GM23338 (cell line): ENCODE measurements at regions not wholly inside any gene's neighbourhood (a gene's known extent, or its start where the extent isn't known, plus 50 kb on each side); places are given as distances from the start of the nearest gene placed in this dataset.

Source experiments
- ATAC-seq: fragments of 200-7000 bp; cut with Tn5 transposase; 3 replicates; pipeline ENCODE4 v1.9.1; 2020
- DNase-seq: peaks from one replicate; pipeline ENCODE4 v3.0.0-alpha.2; 2015; ENCODE audit warnings: low spot score
- H2AFZ ChIP-seq: fragments of 200-600 bp; sonication (generic); 2 replicates; pipeline ENCODE4 v1.8.0; 2016; ENCODE audit warnings: antibody characterized with exemption, mild to moderate bottlenecking, moderate library complexity
- H3F3A ChIP-seq: fragments of 200-600 bp; sonication (generic); replicated peaks from 2 replicates; pipeline ENCODE4 v1.8.0; 2017; ENCODE audit warnings: antibody characterized with exemption, mixed run types, low read depth
- H3K27ac ChIP-seq: fragments of 200-600 bp; sonication (generic); 2 replicates; pipeline ENCODE4 v1.6.1; 2016; ENCODE audit warnings: low read depth
- H3K27me3 ChIP-seq: fragments of 200-600 bp; sonication (generic); 2 replicates; pipeline ENCODE4 v1.8.0; 2016; ENCODE audit warnings: mild to moderate bottlenecking, mixed run types, moderate library complexity; ENCODE audit not compliant: insufficient read depth
- H3K36me3 ChIP-seq: fragments of 200-600 bp; sonication (generic); 2 replicates; pipeline ENCODE4 v1.8.0; 2016; ENCODE audit warnings: mild to moderate bottlenecking; ENCODE audit not compliant: insufficient read depth
- H3K4me1 ChIP-seq: fragments of 200-600 bp; sonication (generic); 2 replicates; pipeline ENCODE4 v1.8.0; 2016; ENCODE audit warnings: mild to moderate bottlenecking, moderate library complexity; ENCODE audit not compliant: insufficient read depth
- H3K4me2 ChIP-seq: fragments of 200-600 bp; sonication (generic); 2 replicates; pipeline ENCODE4 v1.7.1; 2017; ENCODE audit warnings: mixed run types
- H3K4me3 ChIP-seq: fragments of 200-600 bp; sonication (generic); 2 replicates; pipeline ENCODE4 v1.6.1; 2016; ENCODE audit warnings: mixed run types
- H3K79me2 ChIP-seq: fragments of 200-600 bp; sonication (generic); replicated peaks from 2 replicates; pipeline ENCODE4 v1.8.0; 2017; ENCODE audit warnings: mild to moderate bottlenecking; ENCODE audit not compliant: insufficient read depth
- H3K9me2 ChIP-seq: fragments of 200-600 bp; sonication (generic); 2 replicates; pipeline ENCODE4 v1.8.0; 2017; ENCODE audit not compliant: insufficient read depth
- H4K20me1 ChIP-seq: fragments of 200-600 bp; sonication (generic); replicated peaks from 2 replicates; pipeline ENCODE4 v1.8.0; 2017; ENCODE audit warnings: mild to moderate bottlenecking; ENCODE audit not compliant: insufficient read depth
- H3K27ac Mint-ChIP-seq: 2 replicates; pipeline ENCODE4 v1.8.0; 2020; ENCODE audit warnings: inconsistent platforms, mild to moderate bottlenecking, moderate library complexity, mixed read lengths
- H3K27me3 Mint-ChIP-seq: 3 replicates; pipeline ENCODE4 v1.8.0; 2022; ENCODE audit warnings: low read depth, mild to moderate bottlenecking, moderate library complexity, mixed read lengths, inconsistent platforms; ENCODE audit not compliant: insufficient read depth, poor library complexity
- H3K36me3 Mint-ChIP-seq: 3 replicates; pipeline ENCODE4 v1.8.0; 2021; ENCODE audit warnings: low read depth, mild to moderate bottlenecking, inconsistent platforms, moderate library complexity, mixed read lengths
- H3K4me1 Mint-ChIP-seq: 3 replicates; pipeline ENCODE4 v1.8.0; 2020; ENCODE audit warnings: mild to moderate bottlenecking, inconsistent platforms, mixed read lengths
- H3K4me3 Mint-ChIP-seq: 3 replicates; pipeline ENCODE4 v1.8.0; 2021; ENCODE audit warnings: moderate library complexity, mild to moderate bottlenecking, inconsistent platforms, mixed read lengths
- H3K9me3 Mint-ChIP-seq: 3 replicates; pipeline ENCODE4 v1.8.0; 2020; ENCODE audit warnings: moderate library complexity, mild to moderate bottlenecking, inconsistent platforms, mixed read lengths
- CREB1 ChIP-seq: fragments of 250-450 bp; sonication (Bioruptor Pico); IDR thresholded peaks from 2 replicates; pipeline ENCODE4 v1.5.0; 2020; ENCODE audit warnings: low read depth, mild to moderate bottlenecking, moderate library complexity
- CTCF ChIP-seq, 2 experiments: fragments of 200-600 bp in 1 of 2; sonication (generic) in 1 of 2; conservative IDR thresholded peaks; 2 replicates each; pipeline versions ENCODE4 v1.5.1 to v1.6.1; 2016 to 2017; ENCODE audit warnings: antibody characterized with exemption in 2 of 2, low read depth in 2 of 2, mild to moderate bottlenecking in 2 of 2, moderate library complexity in 1 of 2
- ETS1 ChIP-seq: IDR thresholded peaks from 2 replicates; pipeline ENCODE4 v1.6.1; 2016; ENCODE audit warnings: antibody characterized with exemption
- EZH2 ChIP-seq: fragments of 200-600 bp; sonication (generic); IDR thresholded peaks from one replicate; pipeline ENCODE4 v1.8.0; 2017; ENCODE audit warnings: antibody characterized with exemption, mild to moderate bottlenecking, low read depth; ENCODE audit not compliant: unreplicated experiment
- EZH2phosphoT487 ChIP-seq: fragments of 200-600 bp; sonication (generic); IDR thresholded peaks from one replicate; pipeline ENCODE4 v1.8.1; 2018; ENCODE audit warnings: antibody characterized with exemption; ENCODE audit not compliant: unreplicated experiment
- JUNB ChIP-seq: IDR thresholded peaks from one replicate; pipeline ENCODE4 v1.6.1; 2016; ENCODE audit warnings: antibody characterized with exemption; ENCODE audit not compliant: unreplicated experiment
- NANOG ChIP-seq: IDR thresholded peaks from 2 replicates; pipeline ENCODE4 v1.6.1; 2016; ENCODE audit warnings: antibody characterized with exemption, borderline replicate concordance
- POLR2AphosphoS5 ChIP-seq: IDR thresholded peaks from 2 replicates; pipeline ENCODE4 v1.6.1; 2016; ENCODE audit warnings: antibody characterized with exemption, low read depth
- REST ChIP-seq: IDR thresholded peaks from one replicate; pipeline ENCODE4 v1.6.1; 2018; ENCODE audit warnings: antibody characterized with exemption; ENCODE audit not compliant: unreplicated experiment
- STAT1 ChIP-seq: IDR thresholded peaks from one replicate; pipeline ENCODE4 v1.6.1; 2016; ENCODE audit warnings: antibody characterized with exemption; ENCODE audit not compliant: unreplicated experiment
- ZNF114 ChIP-seq: fragments of 250-450 bp; sonication (Bioruptor Pico); IDR thresholded peaks from 2 replicates; pipeline ENCODE4 v1.5.0; 2020; ENCODE audit warnings: mild to moderate bottlenecking, moderate library complexity
- ZNF331 ChIP-seq: fragments of 250-450 bp; sonication (Bioruptor Pico); IDR thresholded peaks from 2 replicates; pipeline ENCODE4 v1.5.0; 2020; ENCODE audit warnings: low read depth, mild to moderate bottlenecking, moderate library complexity
- ZNF462 ChIP-seq: fragments of 250-450 bp; sonication (Bioruptor Pico); IDR thresholded peaks from 2 replicates; pipeline ENCODE4 v1.5.0; 2020; ENCODE audit warnings: mild to moderate bottlenecking, moderate library complexity

GRCh38 chr2:129702416-129703176 lies 276.9 kb upstream of the RAB6C start:
- Mint-ChIP-seq H3K4me3 (no peak overlapping the region), H3K36me3 (no peaks in the 10 kb centered on the region), H3K27me3 (peaks cover 2% of the 10 kb centered on the region), H3K4me1 (peaks cover 11% of the 10 kb centered on the region), H3K9me3 (no peaks in the 10 kb centered on the region), H3K27ac (no peak overlapping the region)
- H3K9me2 ChIP-seq = no peaks in the 10 kb centered on the region; the same call in 1 of the 2 replicates
- no peak overlapping the region for H3K27ac ChIP-seq
- TF ChIP-seq NANOG (no peak), POLR2AphosphoS5 (no peak), CTCF (conservative IDR thresholded peaks at IDR 0.05; ENCODE audit: low read depth in 2 of 2) (no peak), ZNF462 (CRISPR knock-in tag) (no peak), JUNB (no peak), STAT1 (no peak), REST (no peak), ETS1 (no peak), EZH2phosphoT487 (no peak), ZNF331 (no peak), EZH2 (no peak), ZNF114 (CRISPR knock-in tag) (no peak), CREB1 (CRISPR knock-in tag) (no peak)
- H3K27me3 ChIP-seq = no peaks in the 10 kb centered on the region
- H3K4me2 ChIP-seq = no peak overlapping the region
- H3K79me2 ChIP-seq = no peaks in the 10 kb centered on the region
- H3K36me3 ChIP-seq = no peaks in the 10 kb centered on the region
- no peaks in the 10 kb centered on the region for H4K20me1 ChIP-seq
- ATAC-seq (no peak), DNase-seq (no peak)
- no peaks in the 10 kb centered on the region for H3F3A ChIP-seq
- H3K4me3 ChIP-seq = no peak overlapping the region
- H3K4me1 ChIP-seq = no peaks in the 10 kb centered on the region
- H2AFZ ChIP-seq = no peak overlapping the region
